ENCODE measurements at regions not wholly inside any gene's neighbourhood (a gene's known extent, or its start where the extent isn't known, plus 50 kb on each side); places are given as distances from the start of the nearest gene placed in this dataset.

DNA sequence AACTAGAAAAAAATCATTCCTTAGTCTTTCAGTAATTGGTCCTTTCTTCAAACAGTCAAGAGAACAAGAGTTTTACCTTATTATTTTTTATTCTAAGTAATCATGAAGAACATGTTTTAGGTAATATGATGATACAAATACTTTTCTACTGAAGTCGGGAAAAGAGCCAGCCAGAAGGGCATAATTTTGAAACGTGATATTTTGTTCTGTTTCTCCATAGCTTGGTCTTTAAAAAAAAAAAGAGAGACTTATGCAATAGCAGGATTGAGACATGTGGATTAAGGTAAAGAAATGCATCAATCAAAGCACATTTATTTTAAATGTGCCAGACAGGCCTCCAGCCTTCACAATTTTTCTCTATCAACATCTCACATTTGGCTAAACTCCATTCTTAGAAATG is 1016.8 kb downstream of the CNTNAP5 start:
- H3K4me3 ChIP-seq (ENCODE audit: low read length) = no peak overlapping the region
- peaks cover 6% of the 10 kb centered on the region for H3K9me3 ChIP-seq (ENCODE audit: control insufficient read depth, low read depth, low read length)
- H3K27me3 ChIP-seq (ENCODE audit: control insufficient read depth, insufficient read depth, low read length) = no peaks in the 10 kb centered on the region
- H3K4me1 ChIP-seq (ENCODE audit: control insufficient read depth, insufficient read depth, low read length) = no peaks in the 10 kb centered on the region
- H3K36me3 ChIP-seq (ENCODE audit: control insufficient read depth, insufficient read depth, low read length) = no peaks in the 10 kb centered on the region
- 92% methylated on average over 2 of the region's 2 CpGs for WGBS (ENCODE audit: insufficient coverage, low lambda C conversion rate)
- no peak for DNase-seq
- no peak overlapping the region for H3K27ac ChIP-seq (ENCODE audit: low read length)

DNA sequence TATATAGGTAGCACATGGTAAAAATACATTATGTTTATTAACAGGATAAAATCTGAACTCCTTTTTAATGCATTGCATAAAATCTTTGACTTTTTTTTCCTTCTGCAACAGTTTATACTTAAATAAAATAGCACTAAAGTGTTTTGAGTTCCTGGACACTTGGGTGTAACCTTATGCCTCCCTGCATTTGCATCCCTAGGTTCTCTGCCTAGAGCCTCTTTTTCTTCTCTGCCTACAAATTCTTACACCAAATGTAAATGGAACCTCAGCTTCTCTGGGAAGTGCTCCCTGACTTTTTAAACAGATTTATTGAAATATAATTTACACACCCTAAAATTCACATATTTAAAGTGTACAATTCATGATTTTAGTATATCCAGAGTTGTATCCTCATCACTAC is 1017.6 kb downstream of the CNTNAP5 start:
- H3K36me3 ChIP-seq (ENCODE audit: control insufficient read depth, insufficient read depth, low read length) = no peaks in the 10 kb centered on the region
- H3K4me1 ChIP-seq (ENCODE audit: control insufficient read depth, insufficient read depth, low read length) = no peaks in the 10 kb centered on the region
- H3K27me3 ChIP-seq (ENCODE audit: control insufficient read depth, insufficient read depth, low read length) = no peaks in the 10 kb centered on the region
- no peak for DNase-seq
- H3K9me3 ChIP-seq (ENCODE audit: control insufficient read depth, low read depth, low read length) = no peaks in the 10 kb centered on the region
- H3K27ac ChIP-seq (ENCODE audit: low read length) = no peak overlapping the region
- H3K4me3 ChIP-seq (ENCODE audit: low read length) = no peak overlapping the region

DNA sequence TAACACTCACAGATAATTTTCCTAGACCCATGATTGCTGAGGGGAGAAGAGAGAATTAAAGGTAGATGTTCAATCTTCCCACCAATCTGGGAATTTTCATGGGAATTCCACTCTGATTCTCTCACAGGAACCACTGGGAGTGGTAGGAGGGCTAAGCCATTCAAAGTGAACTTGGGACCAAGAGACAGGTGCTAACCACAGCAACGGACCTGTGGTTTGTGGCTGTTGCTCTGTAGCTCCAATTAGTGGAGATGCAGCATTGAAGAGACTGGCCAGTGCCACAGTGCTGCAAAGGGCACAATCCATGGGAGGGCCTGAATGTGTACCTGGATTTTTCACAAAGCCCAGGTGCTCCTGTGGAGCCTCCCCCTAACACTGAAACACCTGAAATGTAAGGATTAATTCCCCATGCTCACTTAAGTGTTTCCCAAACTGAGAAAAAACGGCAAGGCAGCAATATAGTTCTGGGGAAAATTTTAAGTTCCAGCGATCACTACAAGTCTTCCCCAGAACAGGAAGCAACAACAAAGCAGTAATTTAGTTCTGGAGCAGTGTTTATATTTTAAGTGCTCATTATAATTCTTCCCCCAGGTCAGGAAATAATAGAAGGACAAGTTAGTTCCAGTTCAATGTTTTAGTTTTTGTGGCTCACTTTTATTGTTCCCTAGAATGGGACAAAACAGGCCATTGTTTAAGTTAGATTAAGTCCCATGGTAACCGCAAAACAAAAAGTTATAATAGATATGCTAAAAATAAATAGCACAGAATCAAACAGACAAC is 1045.8 kb downstream of the CNTNAP5 start:
- WGBS (ENCODE audit: insufficient coverage, low lambda C conversion rate) = 80% methylated on average over 1 of the region's 4 CpGs
- peaks cover 6% of the 10 kb centered on the region for H3K9me3 ChIP-seq (ENCODE audit: control insufficient read depth, low read depth, low read length)
- H3K4me3 ChIP-seq (ENCODE audit: low read length) = no peak overlapping the region
- H3K27ac ChIP-seq (ENCODE audit: low read length) = no peak overlapping the region
- H3K36me3 ChIP-seq (ENCODE audit: control insufficient read depth, insufficient read depth, low read length) = no peaks in the 10 kb centered on the region
- no peaks in the 10 kb centered on the region for H3K27me3 ChIP-seq (ENCODE audit: control insufficient read depth, insufficient read depth, low read length)
- no peak for DNase-seq
- no peaks in the 10 kb centered on the region for H3K4me1 ChIP-seq (ENCODE audit: control insufficient read depth, insufficient read depth, low read length)

DNA sequence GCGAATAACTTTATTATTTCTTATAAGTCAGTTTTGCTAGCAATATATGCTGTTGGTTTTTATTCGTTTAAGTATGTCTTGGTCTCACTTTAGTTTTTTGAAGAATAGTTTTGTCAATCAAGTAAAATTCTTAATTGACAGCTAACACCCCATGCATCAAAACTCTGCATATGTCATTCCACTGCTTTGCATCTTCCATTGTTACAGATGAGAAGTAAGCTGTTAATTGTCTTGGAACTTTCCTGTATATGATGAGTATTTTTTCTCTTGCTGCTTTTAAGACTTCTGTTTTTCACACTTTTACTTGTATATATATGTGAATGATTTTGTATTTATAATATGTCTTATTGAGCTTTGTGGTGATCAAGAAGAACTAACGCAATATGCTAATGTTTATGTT is 1048.4 kb downstream of the CNTNAP5 start:
- no peak for DNase-seq
- H3K27ac ChIP-seq (ENCODE audit: low read length) = no peak overlapping the region
- 100% methylated on average over 1 of the region's 3 CpGs for WGBS (ENCODE audit: insufficient coverage, low lambda C conversion rate)
- H3K4me1 ChIP-seq (ENCODE audit: control insufficient read depth, insufficient read depth, low read length) = no peaks in the 10 kb centered on the region
- H3K36me3 ChIP-seq (ENCODE audit: control insufficient read depth, insufficient read depth, low read length) = no peaks in the 10 kb centered on the region
- peaks cover 6% of the 10 kb centered on the region for H3K9me3 ChIP-seq (ENCODE audit: control insufficient read depth, low read depth, low read length)
- no peaks in the 10 kb centered on the region for H3K27me3 ChIP-seq (ENCODE audit: control insufficient read depth, insufficient read depth, low read length)
- no peak overlapping the region for H3K4me3 ChIP-seq (ENCODE audit: low read length)

DNA sequence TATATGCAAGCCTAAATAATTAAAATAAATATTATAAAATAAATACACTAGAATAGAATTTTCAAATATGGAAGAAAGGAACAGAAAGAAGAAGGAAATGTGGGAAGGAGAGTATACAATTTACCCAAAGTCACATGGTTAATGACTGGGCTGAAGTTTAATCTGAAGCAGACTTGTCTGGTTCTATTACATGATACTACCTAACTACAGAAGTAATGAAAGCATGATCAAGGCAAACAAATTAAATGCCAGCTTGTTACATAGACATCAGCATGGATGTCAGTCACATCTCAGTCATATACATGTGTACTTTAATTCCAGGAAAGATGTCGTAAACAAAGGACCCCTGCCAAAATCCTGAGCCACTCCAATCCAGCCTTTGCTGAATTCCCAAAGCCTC is 1060.8 kb downstream of the CNTNAP5 start:
- no peaks in the 10 kb centered on the region for H3K36me3 ChIP-seq (ENCODE audit: control insufficient read depth, insufficient read depth, low read length)
- H3K27me3 ChIP-seq (ENCODE audit: control insufficient read depth, insufficient read depth, low read length) = no peaks in the 10 kb centered on the region
- H3K4me1 ChIP-seq (ENCODE audit: control insufficient read depth, insufficient read depth, low read length) = peaks cover 6% of the 10 kb centered on the region
- no peaks in the 10 kb centered on the region for H3K9me3 ChIP-seq (ENCODE audit: control insufficient read depth, low read depth, low read length)
- no peak for DNase-seq
- WGBS (ENCODE audit: insufficient coverage, low lambda C conversion rate) = no CpG with 5 or more reads among the region's 1 CpG
- H3K27ac ChIP-seq (ENCODE audit: low read length) = no peak overlapping the region
- H3K4me3 ChIP-seq (ENCODE audit: low read length) = no peak overlapping the region

DNA sequence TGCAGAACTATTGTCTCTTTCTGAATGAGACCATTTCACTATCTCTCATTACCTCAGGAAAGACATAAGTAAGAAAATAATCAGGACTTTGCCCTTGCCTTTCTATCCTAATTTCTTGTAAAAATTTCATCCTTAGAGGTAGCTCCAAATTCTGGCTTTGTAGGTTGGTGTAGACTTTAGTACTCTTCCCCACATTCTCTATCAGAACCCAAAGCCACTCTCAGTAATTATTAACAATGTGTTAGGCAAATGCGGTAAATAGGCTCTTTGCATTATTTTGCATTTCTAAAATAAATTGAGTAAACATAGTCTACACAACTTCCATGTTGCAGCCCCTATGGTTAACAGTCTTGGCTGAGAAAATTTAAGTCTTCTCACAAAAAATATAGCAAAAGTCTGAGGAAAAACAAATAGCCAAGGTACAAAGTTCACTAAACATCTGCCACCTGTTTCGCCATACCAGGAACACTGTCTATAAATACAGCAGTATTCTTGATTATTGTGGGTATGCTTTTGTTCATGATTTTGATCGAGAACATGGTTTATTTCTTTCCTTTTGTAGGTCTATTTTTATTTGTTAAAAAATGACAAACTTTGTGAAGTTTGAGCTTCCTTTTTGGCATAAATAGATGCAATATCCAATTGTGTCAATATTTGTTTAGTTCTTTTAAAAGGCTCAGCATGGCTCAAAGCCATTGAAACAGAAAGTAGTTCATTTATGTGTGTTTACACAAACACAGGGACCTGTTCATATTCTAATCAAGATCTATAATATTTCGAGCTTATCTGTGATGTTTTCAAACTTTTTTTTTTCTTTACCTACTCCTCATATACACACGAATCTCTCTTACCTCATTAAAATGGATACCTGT is 1061.5 kb downstream of the CNTNAP5 start:
- no peak overlapping the region for H3K27ac ChIP-seq (ENCODE audit: low read length)
- no peaks in the 10 kb centered on the region for H3K36me3 ChIP-seq (ENCODE audit: control insufficient read depth, insufficient read depth, low read length)
- H3K4me1 ChIP-seq (ENCODE audit: control insufficient read depth, insufficient read depth, low read length) = peaks cover 6% of the 10 kb centered on the region
- H3K27me3 ChIP-seq (ENCODE audit: control insufficient read depth, insufficient read depth, low read length) = no peaks in the 10 kb centered on the region
- no peaks in the 10 kb centered on the region for H3K9me3 ChIP-seq (ENCODE audit: control insufficient read depth, low read depth, low read length)
- peak; percentile 27 to 68 for DNase-seq
- 29% methylated on average over 5 of the region's 5 CpGs for WGBS (ENCODE audit: insufficient coverage, low lambda C conversion rate)
- H3K4me3 ChIP-seq (ENCODE audit: low read length) = no peak overlapping the region

DNA sequence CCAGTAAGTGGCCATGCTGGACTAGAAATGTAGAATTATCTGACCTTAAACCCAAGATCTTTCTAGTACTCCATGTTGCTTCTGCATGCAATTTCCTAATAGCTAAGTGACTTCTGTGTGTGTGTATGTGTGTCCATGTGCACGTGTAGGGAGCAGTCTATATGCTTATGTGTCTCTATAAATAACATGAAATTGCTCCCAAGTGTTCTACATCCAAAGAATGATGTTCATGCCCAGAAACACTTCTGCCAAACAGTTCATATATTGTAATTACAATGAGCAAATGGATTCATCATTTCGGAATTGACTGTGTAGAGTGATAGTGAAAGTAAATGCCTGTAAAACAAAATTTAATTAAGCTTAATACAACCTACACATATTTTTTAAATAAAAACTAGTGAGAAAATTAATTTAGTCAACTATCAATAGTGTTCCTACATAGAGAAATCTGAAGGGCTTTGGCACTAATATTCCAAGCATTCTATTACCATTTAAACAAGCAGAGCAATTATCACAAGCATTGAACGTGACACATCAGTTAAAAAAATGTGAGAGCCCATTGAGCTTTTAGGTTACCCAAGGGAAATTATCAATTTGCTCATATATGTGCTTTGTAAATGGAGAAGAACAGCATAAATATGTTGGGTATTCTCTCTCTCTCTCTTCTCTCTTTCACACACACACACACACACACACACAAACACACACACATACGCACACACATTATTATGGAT is 1067.4 kb downstream of the CNTNAP5 start:
- Histone ChIP-seq H3K9me3 (ENCODE audit: control insufficient read depth, low read depth, low read length) (no peaks in the 10 kb centered on the region), H3K27ac (ENCODE audit: low read length) (no peak overlapping the region), H3K4me1 (ENCODE audit: control insufficient read depth, insufficient read depth, low read length) (no peaks in the 10 kb centered on the region), H3K27me3 (ENCODE audit: control insufficient read depth, insufficient read depth, low read length) (no peaks in the 10 kb centered on the region), H3K4me3 (ENCODE audit: low read length) (no peak overlapping the region), H3K36me3 (ENCODE audit: control insufficient read depth, insufficient read depth, low read length) (no peaks in the 10 kb centered on the region)
- DNase-seq = no peak
- 93% methylated on average over 3 of the region's 4 CpGs for WGBS (ENCODE audit: insufficient coverage, low lambda C conversion rate)

DNA sequence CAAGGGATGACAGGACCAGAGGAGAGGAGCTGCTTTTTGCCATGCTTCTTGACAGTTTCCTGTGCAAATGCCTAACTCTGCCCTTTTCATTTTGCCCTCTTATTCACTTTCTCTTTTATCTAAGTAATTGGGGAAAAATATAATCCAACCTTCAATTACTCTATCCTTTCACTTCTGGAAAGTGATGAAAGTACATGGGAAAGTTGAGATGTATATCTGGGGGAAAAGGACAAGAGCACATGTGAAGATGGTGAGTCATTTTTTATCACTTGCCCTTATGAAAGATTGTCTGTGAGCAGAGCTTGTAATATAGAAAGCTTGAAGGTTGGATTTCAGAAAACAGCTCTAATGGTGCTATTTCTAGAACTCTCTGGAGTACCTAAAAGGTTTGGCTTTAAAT is 1070.7 kb downstream of the CNTNAP5 start:
- Histone ChIP-seq H3K27ac (ENCODE audit: low read length) (no peak overlapping the region), H3K4me3 (ENCODE audit: low read length) (no peak overlapping the region), H3K4me1 (ENCODE audit: control insufficient read depth, insufficient read depth, low read length) (no peaks in the 10 kb centered on the region), H3K27me3 (ENCODE audit: control insufficient read depth, insufficient read depth, low read length) (no peaks in the 10 kb centered on the region), H3K36me3 (ENCODE audit: control insufficient read depth, insufficient read depth, low read length) (no peaks in the 10 kb centered on the region), H3K9me3 (ENCODE audit: control insufficient read depth, low read depth, low read length) (no peaks in the 10 kb centered on the region)
- DNase-seq = no peak

DNA sequence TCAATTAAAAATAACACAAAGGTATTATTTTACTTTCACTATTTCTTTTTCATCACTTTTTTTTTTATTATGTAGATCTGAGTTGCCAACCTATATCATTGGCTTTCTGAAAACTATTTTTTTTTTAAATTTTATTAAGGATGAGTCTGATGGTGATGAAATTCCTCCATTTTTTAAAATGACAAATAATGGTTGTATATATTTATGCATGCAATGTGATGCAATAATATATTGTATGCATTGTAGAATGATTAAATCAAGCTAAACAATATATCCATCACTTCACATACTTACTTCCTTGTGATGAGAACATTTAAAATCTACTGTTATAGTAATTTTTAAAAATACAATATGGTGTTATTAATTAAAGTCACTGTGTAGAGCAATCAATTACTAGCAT is 1081.6 kb downstream of the CNTNAP5 start:
- no peak for DNase-seq
- Histone ChIP-seq H3K36me3 (ENCODE audit: control insufficient read depth, insufficient read depth, low read length) (no peaks in the 10 kb centered on the region), H3K9me3 (ENCODE audit: control insufficient read depth, low read depth, low read length) (no peaks in the 10 kb centered on the region), H3K27me3 (ENCODE audit: control insufficient read depth, insufficient read depth, low read length) (no peaks in the 10 kb centered on the region), H3K4me3 (ENCODE audit: low read length) (no peak overlapping the region), H3K4me1 (ENCODE audit: control insufficient read depth, insufficient read depth, low read length) (no peaks in the 10 kb centered on the region), H3K27ac (ENCODE audit: low read length) (no peak overlapping the region)

DNA sequence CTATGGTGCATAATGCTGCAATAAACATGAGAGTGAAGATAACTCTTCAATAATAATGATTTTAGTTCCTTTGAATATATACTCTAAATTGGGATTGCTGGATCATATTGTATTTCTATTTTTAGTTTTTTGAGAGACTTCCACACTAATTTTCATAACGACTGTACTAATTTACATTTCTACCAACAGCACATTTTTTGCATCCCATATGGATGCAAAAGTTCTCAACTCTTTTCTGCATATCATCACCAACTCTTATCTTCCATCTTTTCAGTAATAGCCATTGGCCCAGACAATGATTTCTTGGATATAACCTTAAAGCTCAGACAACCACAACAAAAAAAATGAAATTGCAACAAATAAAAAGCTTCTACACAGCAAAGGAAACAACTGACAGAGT is 1082.4 kb downstream of the CNTNAP5 start:
- H3K4me3 ChIP-seq (ENCODE audit: low read length) = no peak overlapping the region
- no peaks in the 10 kb centered on the region for H3K4me1 ChIP-seq (ENCODE audit: control insufficient read depth, insufficient read depth, low read length)
- no peak overlapping the region for H3K27ac ChIP-seq (ENCODE audit: low read length)
- H3K9me3 ChIP-seq (ENCODE audit: control insufficient read depth, low read depth, low read length) = no peaks in the 10 kb centered on the region
- H3K36me3 ChIP-seq (ENCODE audit: control insufficient read depth, insufficient read depth, low read length) = no peaks in the 10 kb centered on the region
- DNase-seq = no peak
- WGBS (ENCODE audit: insufficient coverage, low lambda C conversion rate) = 83% methylated on average over 1 of the region's 1 CpG
- no peaks in the 10 kb centered on the region for H3K27me3 ChIP-seq (ENCODE audit: control insufficient read depth, insufficient read depth, low read length)
